GM21529 (cell line): ENCODE measurements at regions not wholly inside any gene's neighbourhood (a gene's known extent, or its start where the extent isn't known, plus 50 kb on each side); places are given as distances from the start of the nearest gene placed in this dataset.
"Not testable (repeated sequence)": the region's sequence is repeated elsewhere in the genome, so short reads cannot be mapped to it uniquely, and the experiment has no call there.

Experiments
- ATAC-seq: cut with Tn5 transposase; IDR thresholded peaks from one replicate; pipeline ENCODE4 v1.9.1; 2021; ENCODE audit not compliant: unreplicated experiment

DNA sequence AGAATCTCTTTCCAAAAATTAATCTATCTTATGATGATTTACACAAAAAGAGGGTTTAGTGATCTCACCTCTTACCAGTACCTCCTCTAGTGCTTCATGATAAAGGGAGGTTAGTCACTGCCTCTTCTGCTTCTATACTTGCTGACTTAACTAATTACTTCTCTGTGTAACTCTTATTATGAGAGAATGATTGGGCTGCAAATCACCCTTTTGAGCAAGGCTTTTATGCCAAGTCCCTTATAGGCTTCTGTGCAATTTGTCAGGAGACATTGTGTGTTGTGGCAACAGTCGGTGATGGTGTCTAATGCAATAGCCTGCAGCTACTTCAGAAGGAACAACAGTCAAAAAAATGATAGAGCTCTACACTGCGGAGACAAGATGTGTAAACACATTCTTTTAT is 1568.1 kb upstream of the GOT2 start:
- ATAC-seq = no peak

DNA sequence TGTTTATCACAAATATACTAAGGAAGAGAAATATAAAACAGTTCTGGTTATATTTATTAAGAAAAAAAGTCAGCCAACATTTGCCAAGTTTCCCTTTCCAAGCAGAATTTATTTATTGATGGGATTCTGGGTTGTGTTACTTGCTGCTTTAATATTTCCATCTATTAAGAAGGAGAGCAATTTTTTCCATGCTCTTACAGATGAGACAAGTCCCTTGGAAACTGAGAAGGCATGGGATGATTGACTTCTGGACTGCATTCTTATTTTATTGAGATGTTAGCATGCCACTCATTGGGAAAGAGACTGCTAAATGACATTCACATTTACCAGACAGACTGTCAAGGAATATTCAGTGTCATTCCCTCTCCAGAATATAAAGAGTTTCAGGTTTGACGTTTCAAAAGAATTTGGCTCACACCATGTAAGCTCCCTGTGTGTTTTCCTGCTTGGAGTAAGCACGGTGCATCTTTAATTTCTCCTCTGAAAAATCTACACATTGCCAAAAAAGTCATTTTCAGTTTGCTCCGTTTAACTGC is 1565.2 kb upstream of the GOT2 start:
- no peak for ATAC-seq

DNA sequence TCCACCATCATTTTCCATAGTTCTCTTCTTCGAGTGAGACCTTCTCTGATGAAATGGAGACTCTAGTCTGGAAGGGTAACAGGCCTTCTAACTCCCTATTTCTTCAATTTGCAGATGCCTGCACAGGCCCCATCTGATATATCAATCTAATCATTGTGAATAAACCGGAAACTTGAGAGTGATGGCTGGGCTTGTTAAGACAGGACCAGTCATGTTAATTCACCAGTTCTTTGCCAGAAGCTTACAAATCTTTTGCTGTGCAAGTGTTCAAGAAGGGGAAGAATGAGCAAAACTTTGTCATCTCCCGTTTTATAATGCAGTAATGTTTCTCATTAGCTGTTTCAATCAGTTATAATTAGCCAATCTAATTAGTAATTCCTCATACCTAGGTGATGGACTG is 1561.3 kb upstream of the GOT2 start:
- ATAC-seq = no peak

DNA sequence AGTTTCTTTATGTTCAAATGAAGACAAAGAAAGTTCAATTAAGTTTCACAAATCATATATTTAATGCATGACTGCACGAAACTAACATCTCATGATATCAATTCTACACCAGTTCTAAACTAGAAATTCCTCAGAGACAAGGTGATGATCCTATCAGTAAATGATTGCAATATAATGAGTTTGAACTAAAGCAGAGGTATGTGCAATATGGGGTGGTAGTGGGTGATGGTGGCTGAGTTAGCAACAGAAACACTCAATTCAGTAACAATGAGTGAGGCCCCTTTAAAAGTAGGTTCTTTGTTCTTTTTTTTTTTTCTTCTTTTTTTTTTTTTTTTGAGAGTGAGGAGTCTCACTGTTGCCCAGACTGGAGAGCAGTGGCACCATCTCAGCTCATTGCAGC is 1551.7 kb upstream of the GOT2 start:
- ATAC-seq = no peak

DNA sequence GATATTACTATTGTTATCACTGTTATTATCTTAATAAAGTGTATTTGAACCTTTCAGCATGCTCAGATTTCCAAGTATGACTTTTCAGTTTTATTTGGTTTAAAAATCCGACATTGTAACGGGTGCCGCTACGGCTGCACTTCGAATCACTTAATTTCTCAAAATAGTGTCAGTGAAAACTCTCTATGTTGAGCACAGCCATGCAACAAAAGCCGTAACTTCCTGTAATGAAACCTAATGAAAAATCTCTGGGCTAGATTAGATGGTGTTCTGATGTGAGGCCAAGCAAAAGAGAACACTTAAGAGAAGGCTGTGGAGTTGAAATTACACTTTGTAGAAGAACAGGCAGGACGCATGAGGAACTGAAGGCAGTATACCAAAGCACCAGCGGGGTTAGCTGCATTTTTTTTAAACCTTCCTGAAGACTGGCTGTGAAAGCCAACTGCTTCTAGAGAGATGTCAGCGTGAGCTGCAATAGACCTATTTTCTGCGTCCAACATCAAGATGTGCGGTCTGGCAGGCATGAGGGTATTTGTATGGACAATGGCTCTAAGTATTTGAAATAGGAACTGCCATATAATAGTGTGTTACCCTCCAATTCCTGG is 1545.0 kb upstream of the GOT2 start:
- ATAC-seq = no peak

DNA sequence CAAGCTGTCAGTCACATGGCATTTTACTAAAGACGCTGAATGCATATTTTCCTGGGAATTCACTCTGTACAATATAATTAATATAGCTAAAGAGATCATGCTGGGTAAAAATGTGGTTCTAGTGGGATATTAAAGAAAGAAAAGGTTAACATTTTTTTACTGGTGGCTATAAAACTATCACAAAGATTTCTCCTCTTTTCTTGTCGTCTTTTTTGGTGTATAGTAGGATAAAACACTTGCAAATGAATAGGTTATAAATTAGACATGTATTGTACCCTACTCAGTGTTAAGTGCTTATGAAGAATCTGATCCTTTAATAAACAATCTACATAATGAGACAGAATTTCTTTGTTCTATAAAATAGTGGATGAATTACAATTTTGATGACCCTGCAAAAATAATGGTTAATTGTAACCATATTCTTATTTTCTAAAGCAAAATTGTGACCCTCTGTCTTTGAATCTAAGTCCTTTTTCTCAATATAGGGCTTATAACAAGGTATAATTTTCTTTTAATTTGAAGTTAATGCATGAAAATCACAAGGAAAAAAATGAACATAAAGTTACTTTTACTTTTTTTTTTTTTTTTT is 1540.4 kb upstream of the GOT2 start:
- ATAC-seq = no peak

DNA sequence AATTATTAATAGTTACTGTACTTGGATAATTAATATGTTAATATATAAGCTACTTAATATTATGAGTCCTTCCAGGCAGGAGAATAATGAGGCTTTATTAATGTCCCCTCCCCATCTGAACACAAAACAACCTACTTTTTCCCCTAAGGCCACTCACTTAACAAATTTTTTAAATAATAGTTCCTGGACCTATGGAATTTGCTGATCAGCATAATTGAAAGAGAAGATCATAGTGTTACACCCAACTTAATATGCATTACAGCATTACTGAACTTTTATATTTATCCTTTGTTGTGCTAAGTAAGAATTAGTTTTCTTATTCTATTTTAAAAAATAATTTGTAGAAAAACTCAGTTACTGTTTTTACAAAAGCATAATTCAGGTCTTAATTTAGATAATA is 1537.7 kb upstream of the GOT2 start:
- ATAC-seq = no peak

DNA sequence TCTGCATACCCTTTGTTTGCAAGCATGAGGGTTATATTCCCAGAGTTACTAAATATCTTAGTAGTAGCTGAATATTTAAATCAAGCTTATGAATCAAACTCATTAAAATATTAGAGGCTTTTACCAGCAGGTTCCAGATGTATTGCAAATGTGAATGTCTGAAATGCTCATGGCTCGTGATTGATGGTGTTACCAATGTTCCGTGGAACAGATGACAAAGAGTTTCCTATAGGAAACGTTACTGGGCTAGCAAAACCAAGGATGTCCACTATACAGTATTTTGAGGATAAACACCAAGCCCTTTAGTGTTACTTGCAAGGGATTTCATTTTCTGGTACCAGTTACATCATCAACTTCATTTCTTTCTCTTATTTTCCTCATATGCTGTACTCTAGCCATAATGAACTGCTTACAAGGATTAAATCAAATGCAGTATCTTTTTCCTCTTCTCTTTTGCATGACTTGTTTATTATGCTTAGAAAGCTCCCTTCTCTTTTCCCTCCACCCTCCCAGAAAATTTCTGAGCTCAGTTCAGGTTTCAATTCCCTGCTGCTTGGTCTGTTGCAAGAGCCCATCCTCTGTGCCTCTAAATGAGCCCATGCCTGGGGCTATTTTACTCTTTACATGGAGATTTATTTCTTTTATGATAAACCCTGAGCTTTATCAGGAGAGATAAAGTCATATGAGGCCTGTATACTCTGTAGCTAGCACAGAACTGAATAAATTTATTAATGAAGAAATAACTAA is 1537.1 kb upstream of the GOT2 start:
- no peak for ATAC-seq

DNA sequence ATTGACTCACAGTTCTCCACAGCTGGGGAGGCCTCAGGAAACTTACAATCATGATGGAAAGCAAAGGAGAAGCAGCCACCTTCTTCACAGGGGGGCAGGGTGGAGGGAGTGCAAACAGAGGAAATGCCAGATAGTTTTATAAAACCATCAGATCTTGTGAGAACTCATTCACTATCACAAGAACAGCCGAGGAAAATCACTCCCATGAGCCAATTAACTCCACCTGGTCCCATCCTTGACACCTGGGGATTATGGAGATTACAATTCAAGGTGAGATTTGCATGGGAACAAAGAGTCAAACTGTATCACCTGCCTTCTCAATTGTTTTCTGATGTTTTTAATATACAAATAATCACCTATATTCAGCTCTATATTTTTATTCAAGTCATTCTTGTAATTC is 1527.3 kb upstream of the GOT2 start:
- no peak for ATAC-seq

DNA sequence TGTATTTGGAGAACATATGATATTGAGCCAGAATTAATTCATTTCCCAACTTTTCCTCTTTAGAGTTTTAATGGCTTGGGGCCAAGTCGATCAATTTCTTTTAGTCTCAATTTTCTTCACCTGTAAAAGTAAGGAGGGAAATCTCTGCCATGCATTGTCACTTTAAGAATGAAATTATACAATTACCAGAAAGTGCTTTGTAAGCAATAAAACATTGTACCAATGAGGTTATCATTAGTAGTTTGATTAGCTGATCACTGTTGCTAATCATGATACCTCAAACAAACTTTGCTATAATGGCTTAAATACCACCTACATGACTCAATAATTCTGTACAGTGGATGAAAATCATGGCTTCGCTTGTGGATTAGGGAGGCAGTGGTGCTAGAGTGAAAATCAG is 1525.8 kb upstream of the GOT2 start:
- ATAC-seq = no peak

DNA sequence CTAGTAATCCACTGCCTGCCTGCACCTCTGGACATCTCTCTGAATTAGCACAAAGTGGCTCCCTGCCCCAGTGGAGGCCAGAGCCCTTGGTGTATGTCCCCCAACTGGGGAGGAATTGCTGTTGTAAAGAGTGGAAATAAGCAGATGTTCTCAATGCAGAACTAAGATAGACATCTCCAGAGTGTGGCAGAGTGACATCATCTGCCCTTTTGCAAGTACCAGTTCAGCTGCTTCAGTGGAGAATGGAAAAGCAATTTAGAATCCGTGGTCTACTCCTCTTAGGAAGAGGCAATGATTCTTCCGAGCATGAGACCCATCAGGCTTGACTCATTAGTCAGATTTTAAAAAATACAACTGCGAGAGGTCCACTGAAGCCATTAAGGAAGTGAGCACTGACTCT is 1512.0 kb upstream of the GOT2 start:
- ATAC-seq = no peak

DNA sequence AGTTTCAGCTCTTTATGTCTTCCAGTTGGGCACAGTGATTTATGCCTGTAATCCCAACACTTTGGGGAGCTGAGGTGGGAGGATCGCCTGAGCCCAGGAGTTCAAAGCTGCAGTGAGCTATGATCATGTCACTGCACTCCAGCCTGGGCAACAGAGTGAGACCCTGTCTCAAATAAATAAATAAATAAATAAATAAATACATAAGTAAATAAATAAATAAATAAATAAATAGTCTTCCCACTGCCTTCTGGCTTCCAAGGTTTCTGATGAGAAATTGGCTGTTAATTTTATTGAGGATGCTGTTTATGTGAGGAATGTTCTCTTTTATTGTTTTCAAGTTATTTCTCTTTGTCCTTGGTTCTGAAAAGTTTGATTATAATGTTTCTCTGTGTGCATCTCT is 1507.6 kb upstream of the GOT2 start:
- no peak for ATAC-seq

DNA sequence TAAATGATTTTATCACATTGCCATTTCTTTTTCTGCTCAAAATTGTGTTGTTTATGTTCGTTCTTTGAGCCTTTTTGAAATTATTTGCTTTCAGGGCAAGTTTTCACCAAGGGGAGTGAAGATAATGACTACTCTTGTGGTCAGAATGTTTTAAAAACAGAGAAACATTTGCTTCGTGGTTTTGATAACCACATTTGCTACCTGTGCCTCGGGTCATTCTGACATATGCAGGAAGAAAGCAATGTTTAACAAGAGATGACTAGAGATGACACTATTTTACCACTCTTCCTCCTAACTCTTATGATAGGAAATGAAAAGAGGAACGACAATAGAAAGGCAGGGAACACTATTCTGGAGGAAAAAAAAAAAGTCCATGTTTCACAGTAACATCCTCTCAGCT is 1496.5 kb upstream of the GOT2 start:
- no peak for ATAC-seq

DNA sequence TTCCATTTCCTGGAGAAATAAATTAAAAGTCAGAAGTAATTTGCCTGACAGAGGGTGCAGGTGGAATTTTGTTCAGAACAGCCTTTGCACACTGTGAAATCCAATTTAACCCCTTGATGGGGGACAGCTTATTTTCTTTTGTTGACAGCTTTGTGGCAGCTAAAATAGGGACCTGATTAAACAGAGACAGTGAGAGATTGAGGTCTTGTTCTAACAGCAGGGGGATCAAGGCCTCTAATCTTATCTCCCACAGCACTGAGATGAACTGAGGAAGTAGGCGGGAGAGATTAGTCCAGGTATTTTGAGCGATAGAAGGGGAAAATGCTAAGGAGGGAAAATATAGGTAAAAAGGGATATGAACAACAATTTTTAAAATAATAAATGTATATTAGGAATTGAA is 1491.4 kb upstream of the GOT2 start:
- ATAC-seq = no peak

DNA sequence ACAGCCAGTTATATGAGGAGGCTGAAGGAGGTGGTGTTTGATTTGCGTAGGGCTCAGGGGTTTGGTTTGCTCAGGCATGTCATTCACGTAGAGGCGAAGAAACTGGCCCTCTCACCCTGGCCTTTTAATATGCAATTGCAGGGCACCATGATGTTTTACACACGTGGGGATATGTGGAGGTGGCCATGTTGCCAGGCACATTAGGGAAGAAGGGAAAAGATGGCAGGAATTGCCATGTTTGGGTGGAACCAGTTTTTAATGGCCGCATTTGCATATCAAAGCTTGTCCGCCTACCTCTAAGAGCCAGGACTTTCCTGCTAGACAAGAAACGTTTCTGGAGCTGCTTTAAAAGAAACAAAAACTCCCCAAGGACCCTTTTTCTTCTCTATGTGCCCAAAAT is 1483.7 kb upstream of the GOT2 start:
- no peak for ATAC-seq

DNA sequence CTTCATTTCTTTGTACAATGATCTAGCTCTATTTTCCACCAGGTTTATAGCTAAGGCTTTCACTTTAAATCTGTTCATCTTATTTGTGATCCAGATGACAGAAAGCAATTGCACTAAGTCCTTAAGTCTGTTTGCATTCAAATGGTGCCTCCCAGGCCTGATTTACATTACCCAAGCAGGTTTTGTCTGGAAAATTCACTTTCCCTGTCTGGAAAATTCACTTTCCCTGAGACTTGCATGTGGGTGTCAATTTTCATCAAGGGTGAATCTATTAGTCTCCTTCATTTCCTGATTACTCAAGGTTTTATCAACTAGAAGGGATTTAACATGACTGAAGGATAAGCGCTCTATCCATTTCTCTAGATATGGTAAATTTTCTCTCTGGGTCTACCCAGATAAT is 1480.2 kb upstream of the GOT2 start:
- ATAC-seq = no peak

DNA sequence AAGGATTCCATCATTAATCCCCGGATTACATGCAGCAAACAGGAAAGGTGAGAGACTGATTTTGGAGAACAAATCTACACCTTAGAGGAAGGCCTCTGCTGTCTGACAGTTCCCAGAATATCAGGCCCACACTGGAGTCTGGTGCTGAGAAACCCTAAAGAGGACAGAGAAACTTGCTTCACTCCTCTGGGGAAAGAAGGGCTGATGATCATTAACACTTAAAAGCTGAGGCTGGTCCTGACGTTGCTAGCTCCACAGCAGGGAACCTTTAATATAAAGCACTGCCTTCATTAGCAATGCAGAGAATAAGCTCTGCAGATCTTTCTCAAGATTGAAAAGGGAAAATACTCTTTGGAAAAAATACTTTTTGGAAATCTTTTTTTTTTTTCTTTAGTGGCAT is 1472.4 kb upstream of the GOT2 start:
- no peak for ATAC-seq

DNA sequence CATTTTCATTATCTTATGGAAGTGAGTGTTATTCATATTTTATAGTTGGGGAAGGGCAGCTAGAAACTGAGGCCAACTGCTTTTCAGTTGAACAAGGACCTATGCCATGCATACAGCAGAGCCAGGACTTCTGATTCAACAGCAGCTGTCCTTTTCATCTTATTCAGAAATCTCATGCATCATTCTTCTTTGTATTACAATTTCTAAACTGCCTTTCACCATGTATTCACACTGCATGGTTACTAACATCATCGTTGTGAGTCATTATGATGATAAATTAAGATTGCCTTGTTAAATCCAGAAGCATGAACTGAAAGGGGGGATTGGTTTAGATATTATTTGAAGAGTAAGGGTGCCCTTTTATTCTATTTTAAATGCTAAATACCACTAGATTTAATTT is 1470.1 kb upstream of the GOT2 start:
- ATAC-seq = no peak

DNA sequence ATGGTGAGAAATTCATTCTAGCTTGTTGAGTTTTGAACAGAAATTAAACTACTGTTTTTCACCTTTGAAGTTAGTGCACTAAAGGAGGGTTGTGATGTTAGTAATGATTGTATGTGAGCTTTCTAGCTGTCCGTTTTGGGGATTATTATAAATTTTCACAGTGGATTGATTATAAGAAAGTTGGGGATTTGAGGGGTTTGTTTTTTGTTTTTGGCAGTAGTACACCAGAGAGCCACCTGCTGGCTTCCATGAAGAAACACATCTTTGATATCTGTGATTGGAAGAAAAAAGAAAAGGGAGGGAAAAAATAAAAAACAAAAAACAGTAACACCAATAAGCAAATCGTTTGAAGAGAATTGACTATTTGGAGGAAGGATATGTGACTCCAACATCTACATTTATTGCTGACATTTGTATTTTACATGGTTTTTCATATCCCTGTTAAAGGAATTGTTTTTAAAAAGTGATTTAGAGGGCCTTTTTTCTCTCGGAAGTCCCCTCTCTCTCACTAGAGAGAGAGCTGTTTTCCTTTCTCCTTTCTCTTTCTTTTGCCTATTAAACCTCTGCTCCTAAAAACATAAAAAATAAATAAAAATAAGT is 1469.5 kb upstream of the GOT2 start:
- no peak for ATAC-seq

DNA sequence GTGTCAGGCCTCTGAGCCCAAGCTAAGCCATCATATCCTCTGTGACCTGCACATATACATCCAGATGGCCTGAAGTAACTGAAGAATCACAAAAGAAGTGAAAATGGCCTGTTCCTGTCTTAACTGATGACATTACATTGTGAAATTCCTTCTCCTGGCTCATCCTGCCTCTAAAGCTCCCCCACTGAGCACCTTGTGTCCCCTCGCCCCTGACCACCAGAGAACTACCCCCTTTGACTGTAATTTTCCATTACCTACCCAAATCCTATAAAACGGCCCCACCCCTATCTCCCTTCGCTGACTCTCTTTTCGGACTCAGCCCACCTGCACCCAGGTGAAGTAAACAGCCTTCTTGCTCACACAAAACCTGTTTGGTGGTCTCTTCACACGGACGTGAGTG is 1466.6 kb upstream of the GOT2 start:
- ATAC-seq = not testable (repeated sequence)

DNA sequence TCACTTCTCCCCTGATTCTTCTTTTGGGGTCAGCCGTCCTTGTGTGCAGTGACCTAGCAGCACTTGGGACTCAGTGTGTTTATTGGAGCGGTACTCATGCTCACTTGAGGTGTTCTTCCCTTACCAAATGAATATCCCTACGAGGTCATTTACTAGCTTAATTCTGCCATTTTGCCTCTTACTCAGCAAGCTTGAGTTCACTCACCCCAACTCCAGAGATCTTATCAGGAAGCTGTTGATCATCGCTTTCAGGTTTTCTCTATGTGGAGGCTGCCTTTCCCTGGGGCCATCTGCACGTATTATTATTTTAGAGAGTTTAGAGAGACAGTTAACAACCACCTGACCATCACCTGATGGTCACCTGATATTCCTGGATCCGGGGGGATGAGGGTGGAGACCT is 1466.0 kb upstream of the GOT2 start:
- ATAC-seq = no peak

DNA sequence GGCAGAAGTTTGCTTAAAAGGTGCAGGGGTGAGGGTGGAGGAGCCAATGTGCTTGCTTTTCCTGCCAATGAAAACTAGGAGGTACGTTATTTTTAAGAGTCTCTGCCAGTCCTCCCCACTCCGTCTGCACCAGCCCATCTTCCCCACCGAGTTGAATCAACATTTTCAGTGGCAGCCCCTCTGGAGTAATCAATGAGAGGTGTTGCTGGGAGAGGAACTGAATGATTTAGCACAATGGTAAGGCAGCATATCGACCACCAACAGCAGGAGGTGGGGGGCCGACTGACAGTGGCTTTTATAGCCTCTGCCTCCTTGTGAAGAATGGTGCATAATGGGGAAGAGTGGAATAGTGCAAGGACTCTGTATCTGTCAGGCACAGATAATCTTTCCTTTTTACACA is 1465.0 kb upstream of the GOT2 start:
- no peak for ATAC-seq
